ENCODE measurements at regions not wholly inside any gene's neighbourhood (a gene's known extent, or its start where the extent isn't known, plus 50 kb on each side); places are given as distances from the start of the nearest gene placed in this dataset.

DNA sequence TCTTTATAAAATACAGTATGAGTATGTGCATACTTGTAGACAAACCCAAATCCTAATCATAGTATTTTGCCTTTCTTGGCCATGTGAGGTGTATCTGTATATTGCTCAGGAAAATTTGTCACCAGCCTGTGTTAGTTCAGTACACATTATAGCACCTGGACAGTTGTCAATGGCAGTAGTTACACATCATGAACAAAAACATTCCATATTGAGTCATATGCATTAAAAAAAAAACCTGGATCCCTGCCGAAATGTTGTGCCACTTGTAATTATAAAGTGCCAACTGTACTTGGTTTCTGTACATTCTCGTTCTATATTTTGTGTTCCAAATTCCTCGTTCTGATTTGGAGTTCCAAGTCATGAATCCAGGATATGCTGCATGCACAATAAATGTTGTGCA lies 410.4 kb downstream of the INHBA start:
- no peaks in the 10 kb centered on the region for H3K4me1 Mint-ChIP-seq (ENCODE audit: low read depth)
- peaks cover 4% of the 10 kb centered on the region for H3K9me3 Mint-ChIP-seq
- no peak for DNase-seq
- H3K36me3 Mint-ChIP-seq (ENCODE audit: insufficient read depth) = no peaks in the 10 kb centered on the region
- no peak for ATAC-seq
- H3K27me3 Mint-ChIP-seq (ENCODE audit: low read depth) = no peaks in the 10 kb centered on the region
- no peak overlapping the region for H3K4me3 Mint-ChIP-seq

- H3K27me3 Mint-ChIP-seq (ENCODE audit: low read depth) = no peaks in the 10 kb centered on the region
- H3K36me3 Mint-ChIP-seq (ENCODE audit: insufficient read depth) = no peaks in the 10 kb centered on the region
- ATAC-seq (no peak), DNase-seq (no peak)
- peaks cover 1% of the 10 kb centered on the region for H3K9me3 Mint-ChIP-seq
- H3K4me1 Mint-ChIP-seq (ENCODE audit: low read depth) = no peaks in the 10 kb centered on the region
- H3K4me3 Mint-ChIP-seq = no peak overlapping the region
These were observed 415.1 kb downstream of the INHBA start for GRCh38 chr7:41287559-41288335.

DNA sequence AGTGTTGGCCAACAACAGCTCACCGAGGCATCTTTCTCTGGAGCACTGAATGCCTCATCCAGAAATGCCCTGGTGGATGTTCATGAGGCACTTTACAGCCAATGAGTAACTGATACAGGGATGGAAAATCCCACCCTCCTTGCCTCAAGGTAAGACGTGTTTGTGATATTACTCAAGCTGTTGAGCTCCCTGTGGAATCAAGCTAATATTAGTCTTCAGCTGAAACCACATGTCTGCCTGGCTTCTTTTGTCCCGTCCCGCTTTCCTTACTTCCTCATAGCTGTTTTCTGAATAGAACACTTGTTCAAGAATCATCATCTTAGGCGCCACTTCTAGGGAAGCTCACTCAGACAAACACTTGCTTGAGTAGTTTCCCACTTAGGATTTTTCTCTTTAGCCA lies 422.4 kb downstream of the INHBA start:
- no peaks in the 10 kb centered on the region for H3K4me1 Mint-ChIP-seq (ENCODE audit: low read depth)
- ATAC-seq (no peak), DNase-seq (no peak)
- no peaks in the 10 kb centered on the region for H3K27me3 Mint-ChIP-seq (ENCODE audit: low read depth)
- H3K9me3 Mint-ChIP-seq = peaks cover 14% of the 10 kb centered on the region
- H3K4me3 Mint-ChIP-seq = no peak overlapping the region
- H3K36me3 Mint-ChIP-seq (ENCODE audit: insufficient read depth) = no peaks in the 10 kb centered on the region

DNA sequence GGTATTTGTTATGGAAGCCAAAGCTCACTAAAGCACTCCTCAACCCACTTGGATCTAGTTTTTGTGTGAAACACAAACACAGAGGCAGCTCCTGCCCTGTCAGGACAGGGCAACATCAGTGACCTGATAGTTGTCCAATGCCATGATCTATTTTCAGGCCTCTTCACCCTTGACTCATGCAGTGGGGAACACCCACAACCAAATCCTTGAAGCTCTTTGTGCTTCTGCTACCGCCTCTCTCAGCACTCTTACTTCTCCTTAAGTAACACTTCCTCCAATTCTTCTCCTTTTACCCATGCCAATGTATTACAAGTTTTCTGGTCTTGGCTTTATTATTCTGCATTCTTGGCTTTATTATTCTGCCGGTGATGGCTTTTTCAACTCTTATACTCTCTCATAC lies 425.3 kb downstream of the INHBA start:
- Mint-ChIP-seq H3K36me3 (ENCODE audit: insufficient read depth) (no peaks in the 10 kb centered on the region), H3K4me1 (ENCODE audit: low read depth) (no peaks in the 10 kb centered on the region), H3K27me3 (ENCODE audit: low read depth) (no peaks in the 10 kb centered on the region), H3K4me3 (no peak overlapping the region), H3K9me3 (peaks cover 12% of the 10 kb centered on the region)
- DNase-seq (no peak), ATAC-seq (no peak)

DNA sequence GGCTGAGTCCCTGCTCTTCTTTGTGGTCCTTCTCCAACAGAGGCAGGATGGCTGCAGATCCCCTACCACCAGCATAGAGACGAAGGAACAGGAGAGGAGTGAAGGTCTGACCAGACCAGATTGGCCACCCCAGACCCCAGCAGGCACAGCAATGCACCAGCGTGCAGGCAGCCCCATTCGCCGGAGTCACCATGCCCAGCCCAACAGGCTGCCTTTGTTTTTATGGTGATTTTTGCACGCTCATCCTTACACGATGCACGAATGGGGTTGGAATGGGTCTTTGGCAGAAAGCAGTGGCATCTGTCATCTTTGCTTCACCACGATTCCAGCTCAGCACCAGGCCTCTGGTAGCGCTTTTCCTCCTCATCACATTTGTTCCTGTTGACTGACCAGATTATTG lies 427.6 kb downstream of the INHBA start:
- ATAC-seq (no peak), DNase-seq (no peak)
- H3K36me3 Mint-ChIP-seq (ENCODE audit: insufficient read depth) = no peaks in the 10 kb centered on the region
- peaks cover 12% of the 10 kb centered on the region for H3K9me3 Mint-ChIP-seq
- H3K4me1 Mint-ChIP-seq (ENCODE audit: low read depth) = no peaks in the 10 kb centered on the region
- no peak overlapping the region for H3K4me3 Mint-ChIP-seq
- no peaks in the 10 kb centered on the region for H3K27me3 Mint-ChIP-seq (ENCODE audit: low read depth)

DNA sequence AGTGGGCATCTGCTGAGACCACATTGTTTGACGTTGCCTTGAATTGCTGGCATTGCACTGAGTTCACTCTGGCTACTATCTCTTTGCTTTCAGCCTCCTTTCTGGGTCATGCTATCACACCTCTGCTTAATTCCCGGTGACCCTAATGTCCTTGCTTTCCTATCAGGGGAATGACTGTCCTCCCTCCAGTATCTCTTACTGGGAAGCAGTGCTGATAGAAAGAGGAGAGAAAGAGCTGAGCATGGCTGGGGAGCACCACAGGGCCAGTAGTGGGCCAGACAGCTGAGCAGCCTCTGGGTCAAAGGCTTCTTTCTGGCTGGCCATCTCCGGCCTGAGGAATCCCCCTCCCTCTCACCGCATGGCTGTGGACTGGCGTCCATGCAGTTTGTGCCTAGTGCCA lies 428.7 kb downstream of the INHBA start:
- no peaks in the 10 kb centered on the region for H3K36me3 Mint-ChIP-seq (ENCODE audit: insufficient read depth)
- no peaks in the 10 kb centered on the region for H3K4me1 Mint-ChIP-seq (ENCODE audit: low read depth)
- H3K27me3 Mint-ChIP-seq (ENCODE audit: low read depth) = no peaks in the 10 kb centered on the region
- ATAC-seq = no peak
- H3K4me3 Mint-ChIP-seq = no peak overlapping the region
- no peak for DNase-seq
- H3K9me3 Mint-ChIP-seq = peaks cover 12% of the 10 kb centered on the region

GRCh38 chr7:41272664-41273063 lies 430.2 kb downstream of the INHBA start:
- DNase-seq (no peak), ATAC-seq (no peak)
- H3K4me3 Mint-ChIP-seq = no peak overlapping the region
- peaks cover 7% of the 10 kb centered on the region for H3K9me3 Mint-ChIP-seq
- no peaks in the 10 kb centered on the region for H3K36me3 Mint-ChIP-seq (ENCODE audit: insufficient read depth)
- no peaks in the 10 kb centered on the region for H3K27me3 Mint-ChIP-seq (ENCODE audit: low read depth)
- no peaks in the 10 kb centered on the region for H3K4me1 Mint-ChIP-seq (ENCODE audit: low read depth)

DNA sequence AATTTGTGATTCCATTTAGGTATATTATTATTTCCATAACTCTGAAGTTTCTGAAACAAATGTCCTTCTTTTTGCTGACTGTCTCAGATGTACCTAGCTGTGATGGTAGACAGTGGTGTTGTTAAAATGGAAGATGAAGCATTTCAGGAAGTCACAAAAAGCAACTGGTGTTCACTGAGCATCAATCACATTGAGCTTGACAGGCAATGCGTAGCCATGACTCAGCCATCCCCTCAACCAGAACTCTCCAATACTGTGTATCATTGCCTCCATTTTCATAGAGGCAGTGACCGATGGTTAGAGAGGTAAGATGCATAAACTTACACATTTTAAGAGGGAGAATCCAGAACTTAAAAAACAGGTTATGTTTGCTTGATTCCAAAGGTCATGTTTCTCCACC lies 434.0 kb downstream of the INHBA start:
- ATAC-seq = no peak
- H3K9me3 Mint-ChIP-seq = peaks cover 6% of the 10 kb centered on the region
- no peak for DNase-seq
- no peaks in the 10 kb centered on the region for H3K27me3 Mint-ChIP-seq (ENCODE audit: low read depth)
- no peak overlapping the region for H3K4me3 Mint-ChIP-seq
- H3K4me1 Mint-ChIP-seq (ENCODE audit: low read depth) = no peaks in the 10 kb centered on the region
- no peaks in the 10 kb centered on the region for H3K36me3 Mint-ChIP-seq (ENCODE audit: insufficient read depth)

GRCh38 chr7:41261080-41261479 lies 441.8 kb downstream of the INHBA start:
- Mint-ChIP-seq H3K27me3 (ENCODE audit: low read depth) (no peaks in the 10 kb centered on the region), H3K4me3 (no peak overlapping the region), H3K36me3 (ENCODE audit: insufficient read depth) (no peaks in the 10 kb centered on the region), H3K4me1 (ENCODE audit: low read depth) (no peaks in the 10 kb centered on the region), H3K9me3 (no peaks in the 10 kb centered on the region)
- no peak for ATAC-seq
- DNase-seq = no peak

- Mint-ChIP-seq H3K27me3 (ENCODE audit: low read depth) (no peaks in the 10 kb centered on the region), H3K9me3 (no peaks in the 10 kb centered on the region), H3K4me3 (no peak overlapping the region), H3K36me3 (ENCODE audit: insufficient read depth) (no peaks in the 10 kb centered on the region), H3K4me1 (ENCODE audit: low read depth) (no peaks in the 10 kb centered on the region)
- DNase-seq (no peak), ATAC-seq (no peak)
These were observed 445.2 kb downstream of the INHBA start for GRCh38 chr7:41257660-41258059.

GRCh38 chr7:41256186-41256945 lies 446.5 kb downstream of the INHBA start:
- no peaks in the 10 kb centered on the region for H3K27me3 Mint-ChIP-seq (ENCODE audit: low read depth)
- no peaks in the 10 kb centered on the region for H3K36me3 Mint-ChIP-seq (ENCODE audit: insufficient read depth)
- ATAC-seq (no peak), DNase-seq (no peak)
- no peak overlapping the region for H3K4me3 Mint-ChIP-seq
- no peaks in the 10 kb centered on the region for H3K9me3 Mint-ChIP-seq
- no peaks in the 10 kb centered on the region for H3K4me1 Mint-ChIP-seq (ENCODE audit: low read depth)

- Mint-ChIP-seq H3K4me1 (ENCODE audit: low read depth) (no peaks in the 10 kb centered on the region), H3K9me3 (no peaks in the 10 kb centered on the region), H3K27me3 (ENCODE audit: low read depth) (no peaks in the 10 kb centered on the region), H3K36me3 (ENCODE audit: insufficient read depth) (no peaks in the 10 kb centered on the region), H3K4me3 (no peak overlapping the region)
- ATAC-seq (no peak), DNase-seq (no peak)
These were observed 447.2 kb downstream of the INHBA start for GRCh38 chr7:41255716-41256115.

GRCh38 chr7:41255113-41255512 lies 447.8 kb downstream of the INHBA start:
- DNase-seq (no peak), ATAC-seq (no peak)
- H3K4me1 Mint-ChIP-seq (ENCODE audit: low read depth) = no peaks in the 10 kb centered on the region
- H3K9me3 Mint-ChIP-seq = peaks cover 1% of the 10 kb centered on the region
- H3K36me3 Mint-ChIP-seq (ENCODE audit: insufficient read depth) = no peaks in the 10 kb centered on the region
- H3K27me3 Mint-ChIP-seq (ENCODE audit: low read depth) = no peaks in the 10 kb centered on the region
- no peak overlapping the region for H3K4me3 Mint-ChIP-seq

GRCh38 chr7:41252957-41253356 lies 449.9 kb downstream of the INHBA start:
- H3K36me3 Mint-ChIP-seq (ENCODE audit: insufficient read depth) = no peaks in the 10 kb centered on the region
- H3K4me3 Mint-ChIP-seq = no peak overlapping the region
- peaks cover 4% of the 10 kb centered on the region for H3K9me3 Mint-ChIP-seq
- ATAC-seq = no peak
- H3K27me3 Mint-ChIP-seq (ENCODE audit: low read depth) = no peaks in the 10 kb centered on the region
- no peak for DNase-seq
- H3K4me1 Mint-ChIP-seq (ENCODE audit: low read depth) = no peaks in the 10 kb centered on the region

GRCh38 chr7:41252551-41252950 lies 450.3 kb downstream of the INHBA start:
- H3K4me1 Mint-ChIP-seq (ENCODE audit: low read depth) = no peaks in the 10 kb centered on the region

More at GRCh38 chr7:41252551-41252950, 450.3 kb downstream of the INHBA start:
- no peaks in the 10 kb centered on the region for H3K36me3 Mint-ChIP-seq (ENCODE audit: insufficient read depth)
- H3K9me3 Mint-ChIP-seq = peaks cover 4% of the 10 kb centered on the region
- ATAC-seq = no peak
- no peaks in the 10 kb centered on the region for H3K27me3 Mint-ChIP-seq (ENCODE audit: low read depth)
- DNase-seq = no peak
- no peak overlapping the region for H3K4me3 Mint-ChIP-seq

Data from activated T-cell treated with anti-CD3 and anti-CD28 coated beads, Interleukin-2, amount 50 U/mL, for 4 hours (primary cell).